Stimulated activated naive CD4-positive, alpha-beta T cell treated with Interleukin-2 at 50 U/mL for 16 hours (primary cell): ENCODE measurements at regions not wholly inside any gene's neighbourhood (a gene's known extent, or its start where the extent isn't known, plus 50 kb on each side); places are given as distances from the start of the nearest gene placed in this dataset.

Experiments used
- DNase-seq: peaks from one replicate; lab custom pipeline; 2025; lab: John Stamatoyannopoulos, UW

- DNase-seq, result no peak
Measured at GRCh38 chr4:63036159-63036866, 1372.9 kb downstream of the TECRL start.

GRCh38 chr4:63029380-63029779, 1379.9 kb downstream of the TECRL start:
- no peak for DNase-seq

- no peak for DNase-seq
Measured at GRCh38 chr4:63020661-63021060, 1388.6 kb downstream of the TECRL start.

DNA sequence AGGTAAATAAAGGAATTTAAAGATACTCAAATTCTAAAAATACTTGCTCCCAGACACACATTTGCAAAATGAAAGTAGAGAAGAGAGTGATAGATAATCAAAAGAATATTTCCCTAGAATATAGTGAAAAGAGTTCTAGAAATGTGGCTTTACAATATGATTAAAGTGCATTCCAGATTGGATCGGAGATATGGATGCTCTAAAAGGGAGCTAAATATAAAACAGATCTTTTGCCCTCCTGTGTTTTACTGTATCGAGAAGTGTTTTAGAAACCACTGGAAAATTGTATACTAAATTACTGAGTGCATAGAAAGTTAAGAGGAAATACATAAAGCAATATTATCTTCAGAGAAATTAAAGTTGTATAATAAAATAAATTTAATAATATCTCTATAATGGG, 1392.0 kb downstream of the TECRL start:
- no peak for DNase-seq

DNA sequence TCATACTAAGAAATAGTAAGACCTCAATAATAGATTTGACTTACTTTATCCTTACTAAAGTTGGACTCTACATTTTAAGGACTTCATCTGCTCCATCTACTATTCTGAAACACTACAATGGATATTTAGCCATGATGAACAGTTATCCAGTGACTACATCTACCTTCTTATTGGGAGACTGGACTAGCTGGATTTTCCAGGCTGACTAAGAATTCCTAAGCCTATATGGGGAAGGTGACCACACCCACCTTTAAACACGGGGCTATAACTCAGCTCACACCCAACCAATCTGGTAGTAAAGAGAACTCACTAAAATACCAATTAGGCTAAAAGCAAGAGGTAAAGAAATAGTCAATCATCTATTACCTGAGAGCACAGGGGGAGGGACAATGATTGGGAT, 1438.4 kb downstream of the TECRL start:
- DNase-seq, result no peak

DNA sequence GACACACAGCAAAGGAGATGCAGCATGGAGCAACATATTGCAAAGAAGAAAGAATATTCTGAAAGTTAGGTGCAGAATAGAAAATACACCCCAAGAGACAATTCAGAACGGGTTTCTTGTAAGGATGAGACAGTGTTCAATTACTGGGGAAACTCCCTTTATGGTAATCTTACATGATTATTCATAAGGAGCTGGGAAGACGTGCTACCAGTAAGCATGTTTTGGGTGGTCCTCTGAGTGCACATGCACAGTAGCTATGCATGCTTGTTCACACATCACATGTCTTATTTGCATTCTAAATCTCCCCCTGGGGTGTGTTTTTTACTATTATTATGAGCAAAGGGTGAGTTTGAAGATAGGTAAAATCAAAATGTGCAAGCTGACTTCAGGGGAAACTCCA, 1448.8 kb downstream of the TECRL start:
- DNase-seq, result no peak

DNA sequence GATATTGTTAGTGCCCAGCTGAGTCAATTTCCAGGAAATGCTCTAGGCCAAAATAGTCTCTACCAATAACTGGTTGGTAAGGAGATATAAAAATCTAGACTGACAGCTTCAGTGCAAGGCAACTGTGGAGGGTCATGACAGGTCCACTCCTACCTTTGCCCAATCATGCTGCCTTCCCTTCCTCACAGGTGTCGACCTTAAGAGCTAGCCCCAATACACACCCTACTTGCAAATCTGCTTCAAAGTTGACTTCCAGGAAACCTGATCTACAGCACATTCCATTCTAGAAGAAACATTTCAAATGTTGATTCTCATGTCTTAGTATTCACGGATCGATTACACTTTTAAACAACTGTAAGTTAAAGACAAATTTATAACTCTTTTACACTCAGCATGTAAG, 1455.5 kb downstream of the TECRL start:
- no peak for DNase-seq

GRCh38 chr4:62952366-62952765, 1456.9 kb downstream of the TECRL start:
- no peak for DNase-seq

- DNase-seq, result no peak
Measured at GRCh38 chr4:62948108-62948507, 1461.1 kb downstream of the TECRL start.

DNA sequence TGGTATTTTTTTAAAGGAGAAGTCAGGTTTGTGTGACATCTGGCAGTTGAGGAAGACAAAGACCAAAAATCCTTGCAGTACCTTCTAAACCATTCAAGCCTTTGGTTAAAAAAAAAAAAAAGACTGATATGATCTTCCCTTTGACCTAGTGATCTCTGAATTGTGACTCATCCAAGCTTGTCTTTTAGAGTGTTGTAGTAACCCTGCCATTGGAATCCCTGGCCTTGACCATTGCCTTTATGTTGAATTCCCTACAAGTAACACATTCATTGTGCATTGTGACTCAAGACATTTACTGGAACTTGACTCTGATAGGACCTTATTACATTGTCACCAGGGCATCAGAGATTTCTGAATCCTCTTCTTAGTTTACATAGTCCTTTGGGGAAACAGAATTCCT, 1469.0 kb downstream of the TECRL start:
- DNase-seq, result no peak

- DNase-seq, result no peak
Measured at GRCh38 chr4:62930884-62931283, 1478.4 kb downstream of the TECRL start.

DNA sequence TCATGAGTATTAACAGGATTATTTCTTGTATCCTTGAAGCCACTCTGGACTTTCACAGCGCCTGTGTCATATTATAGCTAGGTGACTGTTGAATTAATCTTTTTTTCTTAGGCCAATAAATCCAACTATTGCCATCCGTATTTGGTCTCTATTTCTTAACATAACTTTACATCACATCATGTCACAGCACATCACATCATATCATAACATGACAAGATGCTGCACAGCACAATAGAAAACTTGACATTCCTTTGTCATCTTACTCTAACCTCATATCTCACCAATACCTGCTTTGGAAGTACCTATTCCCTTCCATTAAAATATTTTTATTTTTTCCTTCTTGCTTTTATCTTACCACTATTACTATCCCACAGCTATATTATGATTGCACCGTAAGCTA, 1480.8 kb downstream of the TECRL start:
- DNase-seq, result no peak

DNA sequence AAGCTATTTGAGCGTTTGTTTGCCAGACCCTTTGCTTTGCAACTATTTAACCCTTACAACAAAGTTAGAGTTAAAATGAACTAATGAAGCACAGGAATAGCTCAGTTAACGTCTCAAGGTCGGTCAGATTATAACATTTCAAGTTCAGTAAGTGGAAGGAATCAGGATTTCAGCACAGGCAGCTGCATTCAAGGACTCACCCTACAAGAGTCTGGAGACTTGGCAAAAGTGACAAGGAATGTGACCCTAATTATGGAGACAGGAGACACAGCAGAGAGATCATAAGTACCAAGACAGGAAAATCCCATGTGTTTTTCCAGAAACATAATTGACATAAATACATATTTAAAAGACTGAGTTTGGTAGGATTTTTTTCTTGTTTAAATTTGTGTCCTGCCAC, 1481.7 kb downstream of the TECRL start:
- DNase-seq, result no peak

DNA sequence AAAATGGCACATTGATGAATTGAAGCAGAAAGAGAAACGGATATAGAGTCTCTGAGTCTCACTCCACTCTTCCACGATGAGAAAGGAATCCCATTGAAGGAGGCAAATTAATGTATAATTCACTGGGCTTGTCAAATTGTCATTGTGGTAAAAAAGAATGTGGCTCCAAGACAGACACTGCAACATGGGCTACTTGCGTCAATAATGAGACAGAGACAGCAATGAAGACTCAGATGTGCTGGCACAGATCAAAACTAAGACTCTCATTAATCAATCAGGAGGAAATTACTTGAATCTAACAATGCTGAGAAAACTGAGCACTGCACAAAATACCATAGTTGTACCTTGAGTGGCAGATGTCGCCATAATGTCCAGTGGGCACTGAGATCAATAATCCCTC, 1485.5 kb downstream of the TECRL start:
- no peak for DNase-seq

DNA sequence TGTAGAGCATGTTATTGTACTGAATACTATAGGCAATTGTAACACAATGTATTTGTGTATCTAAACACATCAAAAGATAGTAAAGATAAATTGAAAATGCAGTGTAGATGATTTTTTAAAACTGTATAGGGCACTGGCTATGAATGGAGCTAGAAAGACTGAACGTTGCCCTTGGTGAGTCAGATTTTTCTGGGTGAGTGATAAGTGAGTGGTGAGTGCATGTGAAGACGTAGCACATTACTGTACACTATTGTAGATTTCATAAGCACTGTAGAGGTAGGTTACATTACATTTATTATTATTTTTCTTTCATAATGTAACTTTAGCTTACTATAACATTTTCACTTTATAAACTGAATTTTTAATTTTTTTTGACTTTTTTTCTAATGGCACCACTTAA, 1491.6 kb downstream of the TECRL start:
- no peak for DNase-seq

- no peak for DNase-seq
Measured at GRCh38 chr4:62914758-62915157, 1494.5 kb downstream of the TECRL start.

- no peak for DNase-seq
Measured at GRCh38 chr4:62913065-62913464, 1496.2 kb downstream of the TECRL start.

DNA sequence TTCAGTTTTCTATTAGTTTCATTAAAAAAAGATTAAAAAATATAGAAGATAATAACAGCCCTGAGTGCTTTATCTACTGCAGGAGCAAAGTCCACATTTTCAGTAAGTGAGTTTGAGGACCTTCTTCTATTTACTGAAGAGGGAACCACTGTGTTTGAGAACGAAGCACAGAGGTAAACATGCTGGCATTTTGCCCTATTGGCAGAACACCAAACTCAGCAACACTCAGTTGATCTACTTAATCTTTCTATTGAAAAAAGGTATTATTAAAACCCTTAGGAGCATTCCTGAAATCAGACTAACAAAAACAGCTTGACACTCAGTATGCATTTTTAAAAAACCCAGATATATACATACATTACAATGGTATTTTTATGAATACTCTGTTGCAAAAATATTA, 1496.7 kb downstream of the TECRL start:
- no peak for DNase-seq

GRCh38 chr4:62909238-62909637, 1500.0 kb downstream of the TECRL start:
- DNase-seq, result no peak

GRCh38 chr4:62901101-62901500, 1508.1 kb downstream of the TECRL start:
- DNase-seq, result no peak

GRCh38 chr4:62899646-62900364, 1509.4 kb downstream of the TECRL start:
- DNase-seq, result no peak

GRCh38 chr4:62898115-62898514, 1511.1 kb downstream of the TECRL start:
- no peak for DNase-seq

DNA sequence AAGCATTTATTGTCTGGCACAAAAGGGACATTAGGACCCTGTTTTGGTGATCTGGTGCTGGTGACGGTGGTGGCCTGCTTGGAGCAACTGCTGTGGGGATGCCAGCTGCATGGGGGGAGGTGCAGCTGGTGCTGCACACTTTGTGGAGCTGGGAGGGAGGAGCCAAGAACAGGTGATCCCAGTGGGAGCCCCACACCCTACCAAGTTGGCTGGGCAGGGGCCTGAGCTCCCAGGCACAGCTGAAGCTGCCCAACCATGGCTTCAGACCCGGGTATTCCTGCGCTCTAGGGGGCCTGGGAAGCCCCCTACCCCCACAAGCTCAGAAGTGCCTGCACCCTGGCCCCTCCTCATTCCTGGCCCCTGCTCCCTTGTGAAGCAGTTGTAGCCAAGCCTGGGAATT, 1512.5 kb downstream of the TECRL start:
- no peak for DNase-seq

DNA sequence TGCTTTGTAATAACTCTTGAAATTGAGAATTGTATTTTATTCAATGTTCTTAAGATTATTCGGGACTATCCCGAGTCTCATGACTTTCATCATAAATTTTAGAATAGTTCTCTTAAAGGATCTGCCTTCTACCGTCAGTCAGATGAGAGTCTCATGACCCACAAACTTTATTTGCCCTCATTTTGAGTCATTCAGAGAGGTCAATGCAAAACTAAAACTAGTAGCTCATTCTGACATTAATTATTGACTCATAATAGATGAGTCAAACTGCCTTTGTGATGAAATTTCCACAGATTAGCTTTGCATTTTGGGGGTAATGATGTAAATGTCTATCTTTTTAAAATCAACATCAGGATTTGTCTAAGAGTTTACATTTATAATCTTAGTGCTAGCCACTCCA, 1527.3 kb downstream of the TECRL start:
- no peak for DNase-seq
